ENCODE measurements at regions not wholly inside any gene's neighbourhood (a gene's known extent, or its start where the extent isn't known, plus 50 kb on each side); places are given as distances from the start of the nearest gene placed in this dataset.

- DNase-seq (ENCODE audit: low read depth): peak; percentile 22
Observed at GRCh38 chr3:144369129-144369879, 397.7 kb downstream of the DIPK2A start.

GRCh38 chr3:144375088-144375487 is 403.5 kb downstream of the DIPK2A start:
- no peak for DNase-seq (ENCODE audit: low read depth)

GRCh38 chr3:144380849-144381248 is 409.2 kb downstream of the DIPK2A start:
- DNase-seq (ENCODE audit: low read depth): no peak

- no peak for DNase-seq (ENCODE audit: low read depth)
Observed at GRCh38 chr3:144381607-144382006, 410.0 kb downstream of the DIPK2A start.

GRCh38 chr3:144384241-144384979 is 412.8 kb downstream of the DIPK2A start:
- no peak for DNase-seq (ENCODE audit: low read depth)

- no peak for DNase-seq (ENCODE audit: low read depth)
Observed at GRCh38 chr3:144390786-144391185, 419.2 kb downstream of the DIPK2A start.

GRCh38 chr3:144391236-144391635 is 419.6 kb downstream of the DIPK2A start:
- DNase-seq (ENCODE audit: low read depth): no peak

GRCh38 chr3:144394032-144394431 is 422.4 kb downstream of the DIPK2A start:
- peak; percentile 83 for DNase-seq (ENCODE audit: low read depth)

- no peak for DNase-seq (ENCODE audit: low read depth)
Observed at GRCh38 chr3:144402430-144402829, 430.8 kb downstream of the DIPK2A start.

- DNase-seq (ENCODE audit: low read depth): peak; percentile 72
Observed at GRCh38 chr3:144403040-144403457, 431.4 kb downstream of the DIPK2A start.

- no peak for DNase-seq (ENCODE audit: low read depth)
Observed at GRCh38 chr3:144407335-144407734, 435.7 kb downstream of the DIPK2A start.

- DNase-seq (ENCODE audit: low read depth): no peak
Observed at GRCh38 chr3:144409319-144409718, 437.7 kb downstream of the DIPK2A start.

GRCh38 chr3:144413068-144413467 is 441.4 kb downstream of the DIPK2A start:
- DNase-seq (ENCODE audit: low read depth): no peak

- DNase-seq (ENCODE audit: low read depth): no peak
Observed at GRCh38 chr3:144415492-144415891, 443.9 kb downstream of the DIPK2A start.

GRCh38 chr3:144424606-144425005 is 453.0 kb downstream of the DIPK2A start:
- DNase-seq (ENCODE audit: low read depth): no peak

GRCh38 chr3:144426366-144426765 is 454.7 kb downstream of the DIPK2A start:
- no peak for DNase-seq (ENCODE audit: low read depth)

GRCh38 chr3:144426967-144427366 is 455.3 kb downstream of the DIPK2A start:
- DNase-seq (ENCODE audit: low read depth): no peak

- DNase-seq (ENCODE audit: low read depth): peak; percentile 59
Observed at GRCh38 chr3:144429719-144430121, 458.1 kb downstream of the DIPK2A start.

GRCh38 chr3:144431134-144431533 is 459.5 kb downstream of the DIPK2A start:
- DNase-seq (ENCODE audit: low read depth): no peak

GRCh38 chr3:144433006-144433405 is 461.4 kb downstream of the DIPK2A start:
- DNase-seq (ENCODE audit: low read depth): no peak

- peak; percentile 56 for DNase-seq (ENCODE audit: low read depth)
Observed at GRCh38 chr3:144437989-144438388, 466.4 kb downstream of the DIPK2A start.

GRCh38 chr3:144444061-144444460 is 472.4 kb downstream of the DIPK2A start:
- DNase-seq (ENCODE audit: low read depth): no peak

GRCh38 chr3:144444546-144444945 is 472.9 kb downstream of the DIPK2A start:
- no peak for DNase-seq (ENCODE audit: low read depth)
